Panc1 (cell line): ENCODE measurements at regions not wholly inside any gene's neighbourhood (a gene's known extent, or its start where the extent isn't known, plus 50 kb on each side); places are given as distances from the start of the nearest gene placed in this dataset.

Experiments used
- ATAC-seq: fragments of 200-7000 bp; cut with Tn5 transposase; 2 replicates; pipeline ENCODE4 v1.9.1; 2020; ENCODE audit warnings: mild to moderate bottlenecking, moderate library complexity
- BruUV-seq: library from RNA; stranded (reverse); fragments of 400-500 nt; replicated peaks from 2 replicates; lab custom pipeline; 2021; lab: Mats Ljungman, UMichigan
- CTCF ChIA-PET: fragments of 300-600 bp; sonication (Branson Sonifier 250); formaldehyde crosslinking; loops from one replicate; lab custom pipeline; 2022; ENCODE audit warnings: antibody characterized with exemption; lab: Charles Lee
- POLR2A ChIA-PET: fragments of 300-600 bp; sonication (Branson Sonifier 250); formaldehyde crosslinking; loops from one replicate; lab custom pipeline; 2022; ENCODE audit warnings: antibody characterized with exemption; lab: Charles Lee
- DNase-seq: peaks from one replicate; pipeline ENCODE4 v3.0.0-alpha.2; 2010; ENCODE audit warnings: low read depth, low spot score
- H3K27ac ChIP-seq: 2 replicates; pipeline ENCODE4 v1.5.1; 2011; ENCODE audit warnings: mild to moderate bottlenecking, low read length, inconsistent platforms
- H3K27me3 ChIP-seq: fragments of 200-500 bp; sonication (Bioruptor generic); 2 replicates; pipeline ENCODE4 v1.6.0; 2014; ENCODE audit warnings: low read length, inconsistent platforms; ENCODE audit not compliant: control insufficient read depth, insufficient read depth
- H3K36me3 ChIP-seq: fragments of 200-500 bp; sonication (Bioruptor generic); 2 replicates; pipeline ENCODE4 v1.5.1; 2014; ENCODE audit warnings: inconsistent platforms, mild to moderate bottlenecking, low read length, moderate library complexity; ENCODE audit not compliant: control insufficient read depth, insufficient read depth
- H3K4me1 ChIP-seq: 2 replicates; pipeline ENCODE4 v1.5.1; 2011; ENCODE audit warnings: inconsistent platforms, mild to moderate bottlenecking, low read length, moderate library complexity; ENCODE audit not compliant: control insufficient read depth, insufficient read depth
- H3K4me3 ChIP-seq, 2 experiments: 2 replicates each; pipeline ENCODE4 v1.5.1; 2011 to 2012; ENCODE audit warnings: low read depth in 2 of 2, low read length in 2 of 2, mild to moderate bottlenecking in 2 of 2, inconsistent platforms in 1 of 2, moderate library complexity in 1 of 2
- H3K9me3 ChIP-seq: fragments of 200-500 bp; sonication (Bioruptor generic); 2 replicates; pipeline ENCODE4 v1.5.1; 2014; ENCODE audit warnings: low read depth, mild to moderate bottlenecking, inconsistent platforms, low read length, moderate library complexity; ENCODE audit not compliant: control insufficient read depth, insufficient read depth
- CTCF ChIP-seq: fragments of 450-650 bp; IDR thresholded peaks from 2 replicates; pipeline ENCODE4 v1.5.1; 2017; ENCODE audit warnings: mild to moderate bottlenecking
- POLR2AphosphoS5 ChIP-seq: IDR thresholded peaks from 2 replicates; pipeline ENCODE4 v1.6.1; 2012; ENCODE audit warnings: mild to moderate bottlenecking, low read depth, low read length, moderate library complexity
- SIN3A ChIP-seq: IDR thresholded peaks from 2 replicates; pipeline ENCODE4 v1.6.1; 2012; ENCODE audit warnings: low read depth, mild to moderate bottlenecking, low read length, moderate library complexity, borderline replicate concordance; ENCODE audit not compliant: insufficient read depth
- TCF7L2 ChIP-seq: IDR thresholded peaks from 2 replicates; pipeline ENCODE4 v1.6.1; 2011; ENCODE audit warnings: mild to moderate bottlenecking, low read depth, low read length, inconsistent platforms
- in situ Hi-C: cut with HindIII; loops from 2 replicates; pipeline ENCODE4 v1.10.0; 2016; ENCODE audit warnings: low sequenced_read_pairs, low pct_unique_long_range_greater_than_20kb
- intact Hi-C: fragments of 100-400 bp; cut with micrococcal nuclease; formaldehyde crosslinking; loops from one replicate; pipeline ENCODE4 v1.10.0; 2022; ENCODE audit not compliant: unreplicated experiment
- TF ChIP-seq, protein P1 (sequence below), 2 experiments: IDR thresholded peaks; 2 replicates each; pipeline ENCODE4 v1.6.1; 2011 to 2012; ENCODE audit warnings: low read depth in 2 of 2, control low read depth in 1 of 2, low read length in 1 of 2, mild to moderate bottlenecking in 1 of 2, moderate library complexity in 1 of 2; ENCODE audit not compliant: insufficient read depth in 1 of 2

DNA sequence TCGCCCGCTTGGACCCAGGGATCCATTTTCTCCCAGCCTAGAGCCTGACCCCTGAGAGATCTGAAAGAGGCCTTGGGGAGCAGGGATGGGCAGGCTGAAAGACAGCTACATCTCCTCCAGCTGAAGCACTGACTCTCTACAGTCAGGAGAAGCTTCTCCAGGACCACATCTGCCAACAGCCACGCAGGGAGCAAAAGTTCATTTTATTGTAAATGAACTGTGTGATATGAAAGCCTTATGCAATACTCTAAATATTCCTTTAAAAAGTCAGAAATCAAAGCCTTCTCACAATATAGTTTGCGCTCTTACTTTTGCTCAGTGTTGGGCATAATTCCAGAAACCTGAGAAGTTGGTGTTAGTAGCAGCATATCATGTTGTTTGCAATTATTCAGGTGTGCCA lies 428.9 kb upstream of the RAB6C start:
- Histone ChIP-seq H3K4me1 (no peaks in the 10 kb centered on the region), H3K36me3 (no peaks in the 10 kb centered on the region), H3K4me3 (no peak overlapping the region), H3K27ac (no peak overlapping the region), H3K27me3 (no peaks in the 10 kb centered on the region), H3K9me3 (no peaks in the 10 kb centered on the region)
- intact Hi-C loops: no loop called here
- POLR2A ChIA-PET: no interaction called here
- no TSS peak for BruUV-seq
- CTCF ChIA-PET: no interaction called here
- TF ChIP-seq TCF7L2 (no peak), CTCF (no peak), POLR2AphosphoS5 (no peak), SIN3A (no peak)
- TF ChIP-seq, protein P1, sequence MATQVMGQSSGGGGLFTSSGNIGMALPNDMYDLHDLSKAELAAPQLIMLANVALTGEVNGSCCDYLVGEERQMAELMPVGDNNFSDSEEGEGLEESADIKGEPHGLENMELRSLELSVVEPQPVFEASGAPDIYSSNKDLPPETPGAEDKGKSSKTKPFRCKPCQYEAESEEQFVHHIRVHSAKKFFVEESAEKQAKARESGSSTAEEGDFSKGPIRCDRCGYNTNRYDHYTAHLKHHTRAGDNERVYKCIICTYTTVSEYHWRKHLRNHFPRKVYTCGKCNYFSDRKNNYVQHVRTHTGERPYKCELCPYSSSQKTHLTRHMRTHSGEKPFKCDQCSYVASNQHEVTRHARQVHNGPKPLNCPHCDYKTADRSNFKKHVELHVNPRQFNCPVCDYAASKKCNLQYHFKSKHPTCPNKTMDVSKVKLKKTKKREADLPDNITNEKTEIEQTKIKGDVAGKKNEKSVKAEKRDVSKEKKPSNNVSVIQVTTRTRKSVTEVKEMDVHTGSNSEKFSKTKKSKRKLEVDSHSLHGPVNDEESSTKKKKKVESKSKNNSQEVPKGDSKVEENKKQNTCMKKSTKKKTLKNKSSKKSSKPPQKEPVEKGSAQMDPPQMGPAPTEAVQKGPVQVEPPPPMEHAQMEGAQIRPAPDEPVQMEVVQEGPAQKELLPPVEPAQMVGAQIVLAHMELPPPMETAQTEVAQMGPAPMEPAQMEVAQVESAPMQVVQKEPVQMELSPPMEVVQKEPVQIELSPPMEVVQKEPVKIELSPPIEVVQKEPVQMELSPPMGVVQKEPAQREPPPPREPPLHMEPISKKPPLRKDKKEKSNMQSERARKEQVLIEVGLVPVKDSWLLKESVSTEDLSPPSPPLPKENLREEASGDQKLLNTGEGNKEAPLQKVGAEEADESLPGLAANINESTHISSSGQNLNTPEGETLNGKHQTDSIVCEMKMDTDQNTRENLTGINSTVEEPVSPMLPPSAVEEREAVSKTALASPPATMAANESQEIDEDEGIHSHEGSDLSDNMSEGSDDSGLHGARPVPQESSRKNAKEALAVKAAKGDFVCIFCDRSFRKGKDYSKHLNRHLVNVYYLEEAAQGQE (IDR thresholded peaks at IDR 0.05; ENCODE audit: insufficient read depth in 1 of 2, low read depth in 2 of 2, low read length in 1 of 2): no peak
- ATAC-seq (no peak), DNase-seq (no peak)
- in situ Hi-C loops: no loop called here

- intact Hi-C loops (no loop called here), in situ Hi-C loops (no loop called here)
- ChIA-PET CTCF (no interaction called here), POLR2A (no interaction called here)
- no peaks in the 10 kb centered on the region for H3K9me3 ChIP-seq
- BruUV-seq: no TSS peak
- no peak for DNase-seq
- H3K4me1 ChIP-seq: no peaks in the 10 kb centered on the region
- no peak overlapping the region for H3K4me3 ChIP-seq
- no peaks in the 10 kb centered on the region for H3K27me3 ChIP-seq
- ATAC-seq: no peak
- H3K36me3 ChIP-seq: no peaks in the 10 kb centered on the region
- TF ChIP-seq CTCF (no peak), TCF7L2 (no peak)
- H3K27ac ChIP-seq: no peak overlapping the region
Measured at GRCh38 chr2:129554373-129554772, 425.1 kb upstream of the RAB6C start.

- Histone ChIP-seq H3K27me3 (no peaks in the 10 kb centered on the region), H3K27ac (no peak overlapping the region), H3K4me1 (no peaks in the 10 kb centered on the region), H3K4me3 (no peak overlapping the region), H3K36me3 (no peaks in the 10 kb centered on the region), H3K9me3 (no peaks in the 10 kb centered on the region)
- intact Hi-C loops: no loop called here
- in situ Hi-C loops: no loop called here
- ATAC-seq: no peak
- ChIA-PET CTCF (no interaction called here), POLR2A (no interaction called here)
- no peak for TF ChIP-seq SIN3A
- no peak for TF ChIP-seq POLR2AphosphoS5
- BruUV-seq: no TSS peak
- no peak for DNase-seq
Measured at GRCh38 chr2:129559101-129559500, 420.4 kb upstream of the RAB6C start.
